ENCODE measurements at regions not wholly inside any gene's neighbourhood (a gene's known extent, or its start where the extent isn't known, plus 50 kb on each side); places are given as distances from the start of the nearest gene placed in this dataset.

- TF ChIP-seq CTCF (IDR thresholded peaks at IDR 0.05; ENCODE audit: insufficient read depth, low read length) (no peak), GABPA (IDR thresholded peaks at IDR 0.05; ENCODE audit: low read depth) (no peak), POLR2AphosphoS5 (IDR thresholded peaks at IDR 0.05; ENCODE audit: low read depth) (no peak), REST (IDR thresholded peaks at IDR 0.05; ENCODE audit: insufficient replicate concordance, low read depth) (no peak)
These were observed 207.0 kb upstream of the ATP10A start for GRCh38 chr15:26070095-26070532.

Measured in HL-60 (cell line).